H7 (cell line): ENCODE measurements at regions not wholly inside any gene's neighbourhood (a gene's known extent, or its start where the extent isn't known, plus 50 kb on each side); places are given as distances from the start of the nearest gene placed in this dataset.

Source experiments
- DNase-seq: peaks from one replicate; pipeline ENCODE4 v3.0.0; 2012
- H3K27me3 ChIP-seq: 2 replicates; pipeline ENCODE4 v1.6.0; 2011; ENCODE audit warnings: mild to moderate bottlenecking, low read length; ENCODE audit not compliant: control insufficient read depth, insufficient read depth
- H3K36me3 ChIP-seq: replicated peaks from 2 replicates; pipeline ENCODE4 v1.5.1; 2011; ENCODE audit warnings: low read length; ENCODE audit not compliant: control insufficient read depth, insufficient read depth
- H3K4me3 ChIP-seq: 2 replicates; pipeline ENCODE4 v1.5.1; 2011; ENCODE audit warnings: low read depth, mild to moderate bottlenecking, control low read depth, low read length, moderate library complexity; ENCODE audit not compliant: insufficient read depth

GRCh38 chr5:4191703-4192102 is 596.1 kb downstream of the IRX1 start:
- Histone ChIP-seq H3K36me3 (no peaks in the 10 kb centered on the region), H3K4me3 (no peak overlapping the region), H3K27me3 (no peaks in the 10 kb centered on the region)
- DNase-seq, result no peak

- Histone ChIP-seq H3K27me3 (no peaks in the 10 kb centered on the region), H3K4me3 (no peak overlapping the region), H3K36me3 (no peaks in the 10 kb centered on the region)
- no peak for DNase-seq
These were observed 596.5 kb downstream of the IRX1 start for GRCh38 chr5:4192111-4192510.

- DNase-seq, result no peak
- Histone ChIP-seq H3K36me3 (no peaks in the 10 kb centered on the region), H3K4me3 (no peak overlapping the region), H3K27me3 (no peaks in the 10 kb centered on the region)
These were observed 601.1 kb downstream of the IRX1 start for GRCh38 chr5:4196744-4197143.

GRCh38 chr5:4197151-4197550 is 601.5 kb downstream of the IRX1 start:
- Histone ChIP-seq H3K4me3 (no peak overlapping the region), H3K27me3 (no peaks in the 10 kb centered on the region), H3K36me3 (no peaks in the 10 kb centered on the region)
- no peak for DNase-seq

- H3K36me3 ChIP-seq, result no peaks in the 10 kb centered on the region
- DNase-seq, result no peak
- H3K4me3 ChIP-seq, result no peak overlapping the region
These were observed 602.8 kb downstream of the IRX1 start for GRCh38 chr5:4198461-4198860.

GRCh38 chr5:4199049-4199841 is 603.6 kb downstream of the IRX1 start:
- no peaks in the 10 kb centered on the region for H3K27me3 ChIP-seq
- DNase-seq, result no peak
- H3K36me3 ChIP-seq, result no peaks in the 10 kb centered on the region
- H3K4me3 ChIP-seq, result no peak overlapping the region

More at GRCh38 chr5:4198461-4198860, 602.8 kb downstream of the IRX1 start:
- H3K27me3 ChIP-seq, result no peaks in the 10 kb centered on the region

- Histone ChIP-seq H3K27me3 (no peaks in the 10 kb centered on the region), H3K36me3 (no peaks in the 10 kb centered on the region), H3K4me3 (no peak overlapping the region)
- DNase-seq, result no peak
These were observed 607.5 kb downstream of the IRX1 start for GRCh38 chr5:4203146-4203545.

- no peak for DNase-seq
- H3K27me3 ChIP-seq, result no peaks in the 10 kb centered on the region; the same call in 1 of the 2 replicates
- H3K4me3 ChIP-seq, result no peak overlapping the region
- H3K36me3 ChIP-seq, result no peaks in the 10 kb centered on the region
These were observed 608.9 kb downstream of the IRX1 start for GRCh38 chr5:4204276-4205141.

- Histone ChIP-seq H3K27me3 (no peaks in the 10 kb centered on the region; the same call in 1 of the 2 replicates), H3K4me3 (no peak overlapping the region), H3K36me3 (no peaks in the 10 kb centered on the region)
- DNase-seq, result no peak
These were observed 609.8 kb downstream of the IRX1 start for GRCh38 chr5:4205398-4205797.

- Histone ChIP-seq H3K27me3 (no peaks in the 10 kb centered on the region; the same call in 1 of the 2 replicates), H3K36me3 (no peaks in the 10 kb centered on the region), H3K4me3 (no peak overlapping the region)
- no peak for DNase-seq
These were observed 610.5 kb downstream of the IRX1 start for GRCh38 chr5:4206127-4206526.

GRCh38 chr5:4207486-4207885 is 611.9 kb downstream of the IRX1 start:
- no peak for DNase-seq
- no peaks in the 10 kb centered on the region; the same call in 1 of the 2 replicates for H3K27me3 ChIP-seq
- no peak overlapping the region for H3K4me3 ChIP-seq
- H3K36me3 ChIP-seq, result no peaks in the 10 kb centered on the region

GRCh38 chr5:4208537-4208936 is 612.9 kb downstream of the IRX1 start:
- Histone ChIP-seq H3K27me3 (no peaks in the 10 kb centered on the region; the same call in 1 of the 2 replicates), H3K36me3 (no peaks in the 10 kb centered on the region), H3K4me3 (no peak overlapping the region)
- no peak for DNase-seq

- H3K27me3 ChIP-seq, result no peaks in the 10 kb centered on the region; the same call in 1 of the 2 replicates
These were observed 613.4 kb downstream of the IRX1 start for GRCh38 chr5:4208996-4209395.

GRCh38 chr5:4212071-4212739 is 616.6 kb downstream of the IRX1 start:
- H3K27me3 ChIP-seq, result peaks cover 3% of the 10 kb centered on the region
- H3K4me3 ChIP-seq, result no peak overlapping the region
- H3K36me3 ChIP-seq, result no peaks in the 10 kb centered on the region
- DNase-seq, result no peak

More at GRCh38 chr5:4208996-4209395, 613.4 kb downstream of the IRX1 start:
- H3K36me3 ChIP-seq, result no peaks in the 10 kb centered on the region
- H3K4me3 ChIP-seq, result no peak overlapping the region
- no peak for DNase-seq
